Activated T-cell treated with anti-CD3 and anti-CD28 coated beads, Interleukin-2, amount 50 U/mL, for 4 hours (primary cell): ENCODE measurements at regions not wholly inside any gene's neighbourhood (a gene's known extent, or its start where the extent isn't known, plus 50 kb on each side); places are given as distances from the start of the nearest gene placed in this dataset.
A peak's percentile ranks its signal among the peaks of the same experiment; 100 is the strongest.

Experiments used
- ATAC-seq, 2 donors: fragments of 200-7000 bp; cut with Tn5 transposase; one replicate each; pipeline ENCODE4 v1.10.0; 2021
- DNase-seq: peaks from one replicate; pipeline ENCODE4 v3.0.0-alpha.2; 2020
- H3K27me3 Mint-ChIP-seq: one replicate; pipeline ENCODE4 v1.8.0; 2021; ENCODE audit warnings: low read depth, mixed read lengths
- H3K36me3 Mint-ChIP-seq: one replicate; pipeline ENCODE4 v1.8.0; 2022; ENCODE audit warnings: mixed read lengths; ENCODE audit not compliant: insufficient read depth
- H3K4me1 Mint-ChIP-seq: one replicate; pipeline ENCODE4 v1.8.0; 2021; ENCODE audit warnings: low read depth, mixed read lengths
- H3K4me3 Mint-ChIP-seq: one replicate; pipeline ENCODE4 v1.8.0; 2021; ENCODE audit warnings: mild to moderate bottlenecking, moderate library complexity, mixed read lengths
- H3K9me3 Mint-ChIP-seq: one replicate; pipeline ENCODE4 v1.8.0; 2021; ENCODE audit warnings: mixed read lengths

- Mint-ChIP-seq H3K4me3 (peak overlapping the region; percentile 76), H3K27me3 (peaks cover 22% of the 10 kb centered on the region)
- peak; percentile 92 to 96 for ATAC-seq
Measured at GRCh38 chr4:57163530-57164459, 53.6 kb upstream of the IGFBP7 start.

GRCh38 chr4:57162499-57163019 is 52.4 kb upstream of the IGFBP7 start:
- peaks cover 23% of the 10 kb centered on the region for H3K27me3 Mint-ChIP-seq
- H3K4me1 Mint-ChIP-seq = peaks cover 7% of the 10 kb centered on the region
- no peak for DNase-seq
- no peak for ATAC-seq
- H3K9me3 Mint-ChIP-seq = no peaks in the 10 kb centered on the region
- no peak overlapping the region for H3K4me3 Mint-ChIP-seq
- H3K36me3 Mint-ChIP-seq = no peaks in the 10 kb centered on the region

More at GRCh38 chr4:57163530-57164459, 53.6 kb upstream of the IGFBP7 start:
- Mint-ChIP-seq H3K36me3 (no peaks in the 10 kb centered on the region), H3K9me3 (no peaks in the 10 kb centered on the region), H3K4me1 (peaks cover 7% of the 10 kb centered on the region)
- DNase-seq = peak; percentile 60
